Thyroid gland (tissue), 4 donors: ENCODE measurements at regions not wholly inside any gene's neighbourhood (a gene's known extent, or its start where the extent isn't known, plus 50 kb on each side); places are given as distances from the start of the nearest gene placed in this dataset.
"Not testable (repeated sequence)": the region's sequence is repeated elsewhere in the genome, so short reads cannot be mapped to it uniquely, and the experiment has no call there.

Experiments used
- DNase-seq, 2 donors: peaks; one replicate each; pipeline ENCODE4 v3.0.0-alpha.2; 2019
- H3K27ac ChIP-seq, 3 donors: fragments of 200-600 bp; sonication (generic); 1 replicate in 2 of 3; 2 replicates in 1 of 3; pipeline ENCODE4 v1.5.1; 2016 to 2019; ENCODE audit warnings: mild to moderate bottlenecking in 1 of 3, moderate library complexity in 1 of 3
- H3K27me3 ChIP-seq: fragments of 200-600 bp; sonication (generic); one replicate; pipeline ENCODE4 v1.5.1; 2019
- H3K36me3 ChIP-seq, 2 donors: fragments of 200-600 bp; sonication (generic); one replicate each; pipeline ENCODE4 v1.5.1; 2016 to 2019
- H3K4me1 ChIP-seq, 2 donors: fragments of 200-600 bp; sonication (generic); one replicate each; pipeline ENCODE4 v1.5.1; 2017 to 2019
- H3K4me3 ChIP-seq, 3 donors: fragments of 200-600 bp; sonication (generic); replicated peaks in 1 of 3; 1 replicate in 2 of 3; 2 replicates in 1 of 3; pipeline ENCODE4 v1.5.1; 2016; ENCODE audit warnings: mild to moderate bottlenecking in 1 of 3
- H3K9me3 ChIP-seq: fragments of 200-600 bp; sonication (generic); one replicate; pipeline ENCODE4 v1.5.1; 2017
- CTCF ChIP-seq, 6 experiments: fragments of 200-600 bp in 3 of 6; fragments of 450-650 bp in 3 of 6; sonication (generic) in 3 of 6; IDR thresholded peaks; one replicate each; pipeline ENCODE4 v1.5.1; 2016 to 2019; ENCODE audit warnings: antibody characterized with exemption in 6 of 6, mild to moderate bottlenecking in 2 of 6, inconsistent platforms in 1 of 6, moderate library complexity in 1 of 6
- POLR2A ChIP-seq, 2 donors: fragments of 450-650 bp; IDR thresholded peaks; one replicate each; pipeline ENCODE4 v1.6.1; 2017; ENCODE audit warnings: antibody characterized with exemption in 2 of 2, mild to moderate bottlenecking in 2 of 2, moderate library complexity in 1 of 2
- WGBS, 2 donors: methylation state at CpG; one replicate each; pipeline ENCODE4 v1.1.5; 2017; 5-methylcytosine and 5-hydroxymethylcytosine counted together
- intact Hi-C: fragments of 100-400 bp; cut with DNase I; formaldehyde crosslinking; loops from one replicate; pipeline ENCODE4 v1.15.1; 2023

- H3K9me3 ChIP-seq, result no peaks in the 10 kb centered on the region
- DNase-seq, result no peak
- H3K27ac ChIP-seq, result no peak overlapping the region
- H3K4me1 ChIP-seq, result no peaks in the 10 kb centered on the region
- no peaks in the 10 kb centered on the region for H3K27me3 ChIP-seq
- H3K4me3 ChIP-seq, result no peak overlapping the region
- intact Hi-C loops, result no loop called here
- TF ChIP-seq POLR2A (IDR thresholded peaks at IDR 0.05), result no peak
- H3K36me3 ChIP-seq, result no peaks in the 10 kb centered on the region
- WGBS, 2 donors, result 91 to 95% methylated on average over 1 of the region's 1 CpG
These were observed 651.5 kb downstream of the MAFB start for GRCh38 chr20:40037511-40037910.

GRCh38 chr20:40029589-40029988, 659.4 kb downstream of the MAFB start:
- Histone ChIP-seq H3K9me3 (no peaks in the 10 kb centered on the region), H3K36me3 (no peaks in the 10 kb centered on the region), H3K4me1 (no peaks in the 10 kb centered on the region), H3K4me3 (no peak overlapping the region), H3K27ac (no peak overlapping the region), H3K27me3 (no peaks in the 10 kb centered on the region)
- no peak for DNase-seq
- WGBS, 2 donors, result 87 to 90% methylated on average over 2 of the region's 2 CpGs
- intact Hi-C loops, result no loop called here
- TF ChIP-seq CTCF (IDR thresholded peaks at IDR 0.05), result no peak
- TF ChIP-seq POLR2A (IDR thresholded peaks at IDR 0.05), result no peak

GRCh38 chr20:40019510-40019909, 669.5 kb downstream of the MAFB start:
- Histone ChIP-seq H3K4me1 (no peaks in the 10 kb centered on the region), H3K4me3 (no peak overlapping the region), H3K27ac (no peak overlapping the region), H3K9me3 (no peaks in the 10 kb centered on the region), H3K36me3 (no peaks in the 10 kb centered on the region), H3K27me3 (no peaks in the 10 kb centered on the region)
- intact Hi-C loops, result no loop called here
- no peak for TF ChIP-seq POLR2A (IDR thresholded peaks at IDR 0.05)
- no peak for DNase-seq
- 36 to 47% methylated on average over 5 of the region's 5 CpGs for WGBS, 2 donors

GRCh38 chr20:40017765-40018164, 671.3 kb downstream of the MAFB start:
- H3K27ac ChIP-seq, result no peak overlapping the region
- intact Hi-C loops, result no loop called here
- no peak for DNase-seq
- H3K27me3 ChIP-seq, result no peaks in the 10 kb centered on the region
- H3K36me3 ChIP-seq, result no peaks in the 10 kb centered on the region
- no peaks in the 10 kb centered on the region for H3K9me3 ChIP-seq
- no peak overlapping the region for H3K4me3 ChIP-seq
- TF ChIP-seq CTCF (IDR thresholded peaks at IDR 0.05) (no peak), POLR2A (IDR thresholded peaks at IDR 0.05) (no peak)
- WGBS, 2 donors, result 26 to 67% methylated on average over 1 of the region's 1 CpG
- no peaks in the 10 kb centered on the region for H3K4me1 ChIP-seq

- DNase-seq, result no peak
- Histone ChIP-seq H3K36me3 (no peaks in the 10 kb centered on the region), H3K4me1 (no peaks in the 10 kb centered on the region), H3K9me3 (no peaks in the 10 kb centered on the region), H3K27me3 (no peaks in the 10 kb centered on the region), H3K27ac (no peak overlapping the region), H3K4me3 (no peak overlapping the region)
- intact Hi-C loops, result no loop called here
- TF ChIP-seq CTCF (IDR thresholded peaks at IDR 0.05) (no peak), POLR2A (IDR thresholded peaks at IDR 0.05) (no peak)
- WGBS, 2 donors, result 82 to 83% methylated on average over 4 of the region's 4 CpGs
These were observed 672.1 kb downstream of the MAFB start for GRCh38 chr20:40016890-40017289.

DNA sequence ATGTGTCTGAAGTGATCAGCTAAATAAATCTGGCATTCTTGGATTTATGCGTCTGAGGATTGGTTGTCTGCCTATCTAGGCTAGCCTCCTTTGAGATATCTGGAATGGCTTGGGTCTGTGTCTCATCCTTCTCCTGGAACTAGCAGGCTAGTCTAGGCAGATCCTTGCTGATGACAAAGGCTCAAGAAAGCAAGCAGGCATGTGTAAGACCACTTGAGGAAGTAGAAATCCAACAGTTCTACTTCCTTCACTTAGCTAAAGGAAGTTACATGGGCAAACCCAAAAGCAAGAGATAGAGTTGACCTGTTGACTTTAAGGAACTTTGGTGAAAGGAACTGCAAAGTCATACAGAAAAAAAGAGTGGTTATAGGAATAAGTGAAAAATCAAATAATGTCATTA, 672.6 kb downstream of the MAFB start:
- 50 to 96% methylated on average over 1 of the region's 1 CpG for WGBS, 2 donors
- no peaks in the 10 kb centered on the region for H3K4me1 ChIP-seq
- no peak overlapping the region for H3K27ac ChIP-seq
- intact Hi-C loops, result no loop called here
- DNase-seq, result no peak
- H3K9me3 ChIP-seq, result no peaks in the 10 kb centered on the region
- H3K27me3 ChIP-seq, result no peaks in the 10 kb centered on the region
- H3K36me3 ChIP-seq, result no peaks in the 10 kb centered on the region
- no peak for TF ChIP-seq POLR2A (IDR thresholded peaks at IDR 0.05)
- no peak for TF ChIP-seq CTCF (IDR thresholded peaks at IDR 0.05)
- H3K4me3 ChIP-seq, result no peak overlapping the region

DNA sequence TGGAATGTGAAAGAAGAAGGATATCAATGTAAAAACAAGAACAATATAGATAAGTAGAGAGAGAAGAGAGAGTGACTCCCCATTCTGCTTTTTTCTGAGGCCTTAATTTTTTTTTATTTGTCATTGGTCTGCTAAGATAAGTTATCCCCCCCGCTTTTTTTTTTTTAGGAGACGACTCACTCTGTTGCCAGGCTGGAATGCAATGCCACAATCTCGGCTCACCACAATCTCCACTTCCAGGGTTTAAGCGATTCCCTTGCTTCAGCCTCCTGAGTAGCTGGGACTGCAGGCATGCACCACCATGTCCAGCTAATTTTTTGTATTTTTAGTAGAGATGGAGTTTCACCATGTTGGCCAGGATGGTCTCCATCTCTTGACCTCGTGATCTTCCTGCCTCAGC, 677.0 kb downstream of the MAFB start:
- intact Hi-C loops, H3K9me3 ChIP-seq, H3K4me3 ChIP-seq, DNase-seq, H3K27me3 ChIP-seq, H3K4me1 ChIP-seq, H3K27ac ChIP-seq, H3K36me3 ChIP-seq: not testable (repeated sequence)
- 68 to 91% methylated on average over 4 to 5 of the region's 5 CpGs for WGBS, 2 donors
